HCT116 (cell line): ENCODE measurements at regions not wholly inside any gene's neighbourhood (a gene's known extent, or its start where the extent isn't known, plus 50 kb on each side); places are given as distances from the start of the nearest gene placed in this dataset.

ENCODE experiments used
- ATAC-seq: fragments of 200-7000 bp; cut with Tn5 transposase; 2 replicates; pipeline ENCODE4 v1.9.1; 2020; ENCODE audit warnings: mild to moderate bottlenecking, moderate library complexity
- BruUV-seq: library from RNA; stranded (reverse); fragments of 400-500 nt; replicated peaks from 2 replicates; lab custom pipeline; 2021; lab: Mats Ljungman, UMichigan
- CTCF ChIA-PET: fragments of 300-600 bp; sonication (Branson Sonifier 250); formaldehyde crosslinking; loops from one replicate; lab custom pipeline; 2021; ENCODE audit warnings: antibody characterized with exemption; lab: Charles Lee
- POLR2A ChIA-PET: fragments of 300-600, 350-600 bp; sonication (Branson Sonifier 250); formaldehyde crosslinking; loops from one replicate; lab custom pipeline; 2021; ENCODE audit warnings: antibody characterized with exemption; lab: Charles Lee
- RAD21 ChIA-PET, 2 experiments: fragments of 300-600 bp; sonication (Branson Sonifier 250); formaldehyde crosslinking; loops; one replicate each; lab custom pipeline; 2023; ENCODE audit warnings: low total read pairs in 2 of 2; ENCODE audit not compliant: uncharacterized antibody in 2 of 2, unreplicated experiment in 2 of 2, low non-redundant PET in 1 of 2; lab: Charles Lee
- DNase-seq: peaks from one replicate; pipeline ENCODE4 v3.0.0-alpha.2; 2010; ENCODE audit warnings: low read depth, low spot score
- H2AFZ ChIP-seq: fragments of 200-600 bp; shearing (Covaris generic), sonication (generic); 2 replicates; pipeline ENCODE4 v1.6.1; 2017; ENCODE audit warnings: low read depth, mixed run types, mixed read lengths, antibody characterized with exemption, low read length; ENCODE audit not compliant: poor library complexity, severe bottlenecking
- H3K27ac ChIP-seq: 2 replicates; pipeline ENCODE4 v1.5.1; 2012; ENCODE audit warnings: low read depth, low read length
- H3K27me3 ChIP-seq: fragments of 200-600 bp; sonication (generic); 2 replicates; pipeline ENCODE4 v1.6.1; 2016; ENCODE audit warnings: mixed run types, low read length, mixed read lengths; ENCODE audit not compliant: insufficient read depth
- H3K36me3 ChIP-seq, 2 experiments: fragments of 200-500 bp in 1 of 2; fragments of 200-600 bp in 1 of 2; sonication (Bioruptor generic) in 1 of 2; sonication (generic) in 1 of 2; 2 replicates each; pipeline versions ENCODE4 v1.5.1 to v1.6.1; 2014 to 2016; ENCODE audit warnings: low read length in 2 of 2, inconsistent platforms in 1 of 2, mixed read lengths in 1 of 2, mixed run types in 1 of 2; ENCODE audit not compliant: insufficient read depth in 2 of 2, control insufficient read depth in 1 of 2
- H3K4me1 ChIP-seq, 2 experiments: fragments of 200-600 bp in 1 of 2; sonication (generic) in 1 of 2; 2 replicates each; pipeline versions ENCODE4 v1.5.1 to v1.6.1; 2012 to 2017; ENCODE audit warnings: low read length in 2 of 2, inconsistent platforms in 1 of 2, mild to moderate bottlenecking in 1 of 2, mixed read lengths in 1 of 2, mixed run types in 1 of 2, moderate library complexity in 1 of 2; ENCODE audit not compliant: insufficient read depth in 2 of 2, control insufficient read depth in 1 of 2
- H3K4me2 ChIP-seq: fragments of 200-600 bp; sonication (generic); 2 replicates; pipeline ENCODE4 v1.6.1; 2017; ENCODE audit warnings: mixed run types, low read length, mixed read lengths
- H3K4me3 ChIP-seq, 2 experiments: fragments of 200-600 bp in 1 of 2; sonication (generic) in 1 of 2; replicated peaks in 1 of 2; 2 replicates each; pipeline ENCODE4 v1.5.1; 2011 to 2016; ENCODE audit warnings: low read length in 2 of 2, control low read depth in 1 of 2, low read depth in 1 of 2, mild to moderate bottlenecking in 1 of 2, mixed read lengths in 1 of 2, mixed run types in 1 of 2
- H3K79me2 ChIP-seq: fragments of 200-600 bp; sonication (generic); 2 replicates; pipeline ENCODE4 v1.6.1; 2017; ENCODE audit warnings: mild to moderate bottlenecking, mixed run types, low read length, moderate library complexity, mixed read lengths; ENCODE audit not compliant: insufficient read depth
- H3K9ac ChIP-seq: fragments of 200-600 bp; sonication (generic); 2 replicates; pipeline ENCODE4 v1.6.1; 2016; ENCODE audit warnings: low read length, mixed read lengths
- H3K9me2 ChIP-seq: fragments of 200-600 bp; sonication (generic), shearing (Covaris generic); 2 replicates; pipeline ENCODE4 v1.6.1; 2017; ENCODE audit warnings: mixed run types, mild to moderate bottlenecking, moderate library complexity; ENCODE audit not compliant: insufficient read depth
- H3K9me3 ChIP-seq, 2 experiments: fragments of 200-500 bp in 1 of 2; fragments of 200-600 bp in 1 of 2; sonication (Bioruptor generic) in 1 of 2; sonication (generic) in 1 of 2; 2 replicates each; pipeline ENCODE4 v1.6.1; 2014 to 2017; ENCODE audit warnings: low read length in 2 of 2, mixed read lengths in 2 of 2, inconsistent platforms in 1 of 2, low read depth in 1 of 2, mild to moderate bottlenecking in 1 of 2, mixed run types in 1 of 2, moderate library complexity in 1 of 2; ENCODE audit not compliant: control insufficient read depth in 1 of 2, insufficient read depth in 1 of 2
- H4K20me1 ChIP-seq: fragments of 200-600 bp; sonication (generic), shearing (Covaris generic); 2 replicates; pipeline ENCODE4 v1.6.1; 2017; ENCODE audit warnings: mixed run types, mild to moderate bottlenecking, moderate library complexity; ENCODE audit not compliant: insufficient read depth
- ATF3 ChIP-seq: IDR thresholded peaks from 2 replicates; pipeline ENCODE4 v1.6.1; 2012
- CEBPB ChIP-seq: IDR thresholded peaks from 2 replicates; pipeline ENCODE4 v1.6.1; 2012; ENCODE audit warnings: low read depth
- CTCF ChIP-seq, 3 experiments: fragments of 200-600 bp in 1 of 3; sonication (generic) in 1 of 3; IDR thresholded peaks in 2 of 3; conservative IDR thresholded peaks in 1 of 3; 2 replicates each; pipeline ENCODE4 v1.5.1; 2012 to 2017; ENCODE audit warnings: low read depth in 2 of 3, low read length in 2 of 3, antibody characterized with exemption in 1 of 3, borderline replicate concordance in 1 of 3, control low read depth in 1 of 3, mild to moderate bottlenecking in 1 of 3, mixed read lengths in 1 of 3, mixed run types in 1 of 3, moderate library complexity in 1 of 3; ENCODE audit not compliant: insufficient read depth in 1 of 3
- ELF1 ChIP-seq: IDR thresholded peaks from 2 replicates; pipeline ENCODE4 v1.6.1; 2012; ENCODE audit warnings: low read depth, borderline replicate concordance
- EZH2phosphoT487 ChIP-seq: fragments of 200-600 bp; IDR thresholded peaks from 2 replicates; pipeline ENCODE4 v1.6.1; 2018; ENCODE audit warnings: antibody characterized with exemption, borderline replicate concordance
- JUND ChIP-seq: IDR thresholded peaks from 2 replicates; pipeline ENCODE4 v1.6.1; 2012
- MAX ChIP-seq: IDR thresholded peaks from 2 replicates; pipeline ENCODE4 v1.6.1; 2012
- POLR2AphosphoS5 ChIP-seq: IDR thresholded peaks from 2 replicates; pipeline ENCODE4 v1.6.1; 2011; ENCODE audit warnings: mild to moderate bottlenecking, low read depth, low read length, moderate library complexity
- SP1 ChIP-seq: IDR thresholded peaks from 2 replicates; pipeline ENCODE4 v1.6.1; 2012; ENCODE audit warnings: low read depth
- SRF ChIP-seq: IDR thresholded peaks from 2 replicates; pipeline ENCODE4 v1.6.1; 2012; ENCODE audit warnings: low read depth
- TCF7L2 ChIP-seq: IDR thresholded peaks from 2 replicates; pipeline ENCODE4 v1.7.0; 2011; ENCODE audit warnings: borderline replicate concordance, inconsistent platforms; ENCODE audit not compliant: insufficient read depth, insufficient read length; ENCODE audit errors: extremely low read depth
- YY1 ChIP-seq: IDR thresholded peaks from 2 replicates; pipeline ENCODE4 v1.6.1; 2011; ENCODE audit warnings: low read length, low read depth, moderate library complexity, mild to moderate bottlenecking; ENCODE audit not compliant: insufficient replicate concordance; ENCODE audit errors: extremely low read depth
- ZFX ChIP-seq: fragments of 450-650 bp; IDR thresholded peaks from 2 replicates; pipeline ENCODE4 v1.6.1; 2017
- ZNF274 ChIP-seq: fragments of 200-500 bp; sonication (Bioruptor generic); IDR thresholded peaks from 2 replicates; pipeline ENCODE4 v1.6.1; 2014; ENCODE audit warnings: mild to moderate bottlenecking, low read depth, low read length, inconsistent platforms
- intact Hi-C: fragments of 100-400 bp; cut with micrococcal nuclease; formaldehyde crosslinking; loops from 2 replicates; pipeline ENCODE4 v1.10.0; 2022

- intact Hi-C loops = no loop called here
- POLR2A ChIA-PET = no interaction called here
- H4K20me1 ChIP-seq = no peaks in the 10 kb centered on the region
- no peaks in the 10 kb centered on the region for H3K9me3 ChIP-seq
- no peak for DNase-seq
- RAD21 ChIA-PET = no interaction called here
- H3K4me1 ChIP-seq = no peaks in the 10 kb centered on the region
- 0 out of 2 replicates have a peak, but pooled peaks cover 2% of the 10 kb centered on the region for H3K79me2 ChIP-seq
- H3K4me2 ChIP-seq = no peak overlapping the region
- no peaks in the 10 kb centered on the region for H3K27me3 ChIP-seq
- TF ChIP-seq SRF (no peak), CTCF (IDR thresholded peaks at IDR 0.05 in 2 of 3, conservative IDR thresholded peaks at IDR 0.05 in 1 of 3; ENCODE audit: borderline replicate concordance in 1 of 3, insufficient read depth in 1 of 3, low read depth in 2 of 3, low read length in 2 of 3) (peak in 2 of 3 experiments; percentile 29 to 34; a peak in 3 of 6 replicates)
- TF ChIP-seq, all 23 proteins: peak for 1
- H3K9me2 ChIP-seq = no peaks in the 10 kb centered on the region
- CTCF ChIA-PET = interaction anchor here (0.7 kb wide), 1 partner anchor 119 kb away, joined by 4 read pairs; no protein-coding TSS in a partner anchor
- H3K27ac ChIP-seq = no peak overlapping the region
- no peaks in the 10 kb centered on the region for H3K36me3 ChIP-seq
- H3K9ac ChIP-seq = no peak overlapping the region
- ATAC-seq = peak; percentile 80
- no TSS peak for BruUV-seq
- H3K4me3 ChIP-seq = no peak overlapping the region
- no peak overlapping the region for H2AFZ ChIP-seq
Measured at GRCh38 chr1:232508130-232508701, 121.7 kb downstream of the SIPA1L2 start.

- no peak for DNase-seq
- intact Hi-C loops = no loop called here
- Histone ChIP-seq H3K27me3 (no peaks in the 10 kb centered on the region), H3K9me2 (no peaks in the 10 kb centered on the region), H3K9me3 (no peaks in the 10 kb centered on the region), H4K20me1 (no peaks in the 10 kb centered on the region), H2AFZ (no peak overlapping the region), H3K4me1 (no peaks in the 10 kb centered on the region), H3K9ac (no peak overlapping the region), H3K79me2 (0 out of 2 replicates have a peak, but pooled peaks cover 2% of the 10 kb centered on the region), H3K4me2 (no peak overlapping the region), H3K36me3 (no peaks in the 10 kb centered on the region), H3K27ac (no peak overlapping the region), H3K4me3 (no peak overlapping the region)
- no TSS peak for BruUV-seq
- ChIA-PET RAD21 (no interaction called here), POLR2A (no interaction called here), CTCF (interaction anchor here (0.7 kb wide), 1 partner anchor 120 kb away, joined by 4 read pairs; no protein-coding TSS in a partner anchor)
- no peak for ATAC-seq
- TF ChIP-seq YY1 = no peak
- TF ChIP-seq JUND = no peak
- no peak for TF ChIP-seq EZH2phosphoT487
- TF ChIP-seq ZFX = no peak
- no peak for TF ChIP-seq SRF
- TF ChIP-seq CTCF (IDR thresholded peaks at IDR 0.05 in 2 of 3, conservative IDR thresholded peaks at IDR 0.05 in 1 of 3; ENCODE audit: borderline replicate concordance in 1 of 3, insufficient read depth in 1 of 3, low read depth in 2 of 3, low read length in 2 of 3) = no peak
- no peak for TF ChIP-seq POLR2AphosphoS5
- TF ChIP-seq MAX = no peak
- TF ChIP-seq TCF7L2 = no peak
- TF ChIP-seq ATF3 = no peak
- no peak for TF ChIP-seq ELF1
- TF ChIP-seq CEBPB = no peak
- no peak for TF ChIP-seq ZNF274
- no peak for TF ChIP-seq SP1
Measured at GRCh38 chr1:232507571-232507970, 122.4 kb downstream of the SIPA1L2 start.
